H1 (cell line): ENCODE measurements at regions not wholly inside any gene's neighbourhood (a gene's known extent, or its start where the extent isn't known, plus 50 kb on each side); places are given as distances from the start of the nearest gene placed in this dataset.

Source experiments
- CBX8 ChIP-seq: fragments of 300-800, 300-1000 bp; sonication (generic); IDR thresholded peaks from 2 replicates; pipeline ENCODE4 v1.7.1; 2016; ENCODE audit warnings: low read depth, low read length, borderline replicate concordance
- KDM4A ChIP-seq: IDR thresholded peaks from one replicate; pipeline ENCODE4 v1.7.1; 2012; ENCODE audit warnings: low read depth, mild to moderate bottlenecking, moderate library complexity, low read length, inconsistent platforms; ENCODE audit not compliant: severe bottlenecking
- RAD21 ChIP-seq, 2 experiments: IDR thresholded peaks in 1 of 2; conservative IDR thresholded peaks in 1 of 2; 2 replicates each; pipeline ENCODE4 v1.6.1; 2011; ENCODE audit warnings: low read depth in 2 of 2, low read length in 2 of 2, improper control_type of control experiment in 1 of 2, inconsistent platforms in 1 of 2, mild to moderate bottlenecking in 1 of 2, moderate library complexity in 1 of 2
- SAP30 ChIP-seq: fragments of 300-600 bp; sonication (generic); IDR thresholded peaks from 2 replicates; pipeline ENCODE4 v1.7.1; 2012; ENCODE audit warnings: low read length, moderate library complexity, mild to moderate bottlenecking, inconsistent platforms; ENCODE audit not compliant: insufficient read depth, insufficient replicate concordance

DNA sequence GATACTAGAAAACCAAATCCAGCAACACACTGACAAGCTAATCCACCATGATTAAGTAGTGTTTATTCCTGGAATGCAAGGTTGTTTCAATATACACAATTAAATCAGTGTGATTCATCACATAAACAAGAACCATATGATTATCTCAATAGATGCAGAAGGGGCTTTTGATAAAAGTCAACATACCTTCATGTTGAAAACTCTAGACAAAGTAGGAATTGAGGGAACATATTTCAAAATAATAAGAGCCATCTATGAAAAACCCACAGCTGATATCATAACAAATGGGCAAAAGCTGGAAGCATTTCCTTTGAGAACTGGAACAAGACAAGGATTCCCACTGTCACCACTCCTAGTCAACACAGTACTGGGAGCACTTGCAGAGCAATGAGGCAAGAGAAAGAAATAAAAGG is 213.6 kb upstream of the CSNK1A1L start (continued):
- TF ChIP-seq SAP30 (no peak), KDM4A (no peak), RAD21 (IDR thresholded peaks at IDR 0.05 in 1 of 2, conservative IDR thresholded peaks at IDR 0.05 in 1 of 2; ENCODE audit: low read depth in 2 of 2, low read length in 2 of 2) (no peak), CBX8 (no peak)
- TF ChIP-seq, all 59 proteins: peak for 0
